CD4-positive, alpha-beta memory T cell (primary cell): ENCODE measurements at regions not wholly inside any gene's neighbourhood (a gene's known extent, or its start where the extent isn't known, plus 50 kb on each side); places are given as distances from the start of the nearest gene placed in this dataset.

ENCODE experiments used
- CTCF ChIA-PET: fragments of 350-600 bp; sonication (Branson Sonifier 250); formaldehyde crosslinking; loops from one replicate; lab custom pipeline; 2021; ENCODE audit warnings: inconsistent platforms; ENCODE audit not compliant: partially characterized antibody; lab: Charles Lee
- POLR2A ChIA-PET: fragments of 350-600 bp; sonication (Branson Sonifier 250); formaldehyde crosslinking; loops from one replicate; lab custom pipeline; 2021; ENCODE audit not compliant: partially characterized antibody; lab: Charles Lee
- DNase-seq, 5 donors: peaks; one replicate each; pipeline versions ENCODE4 v3.0.0 to v3.0.0-alpha.2; 2020 to 2022; ENCODE audit warnings: mixed read lengths in 1 of 5
- H3K27ac ChIP-seq: one replicate; pipeline ENCODE4 v1.7.0; 2013; ENCODE audit warnings: low read depth, low read length
- H3K27me3 ChIP-seq: 2 replicates; pipeline ENCODE4 v1.7.0; 2013; ENCODE audit warnings: mild to moderate bottlenecking, low read length, moderate library complexity; ENCODE audit not compliant: insufficient read depth
- H3K36me3 ChIP-seq: 2 replicates; pipeline ENCODE4 v1.7.0; 2013; ENCODE audit warnings: mild to moderate bottlenecking, low read length, moderate library complexity; ENCODE audit not compliant: insufficient read depth
- H3K4me1 ChIP-seq: 2 replicates; pipeline ENCODE4 v1.7.0; 2013; ENCODE audit warnings: mild to moderate bottlenecking, low read length, moderate library complexity; ENCODE audit not compliant: insufficient read depth
- H3K4me3 ChIP-seq, 2 donors: one replicate each; pipeline ENCODE4 v1.7.0; 2013; ENCODE audit warnings: low read length in 2 of 2, mild to moderate bottlenecking in 1 of 2
- H3K9me3 ChIP-seq, 2 donors: one replicate each; pipeline ENCODE4 v1.7.0; 2013; ENCODE audit warnings: low read length in 2 of 2, control low read depth in 1 of 2; ENCODE audit not compliant: control insufficient read depth in 1 of 2
- H3K27ac Mint-ChIP-seq, 7 donors: one replicate each; pipeline ENCODE4 v1.8.0; 2020 to 2021; ENCODE audit warnings: mixed read lengths in 7 of 7, mild to moderate bottlenecking in 6 of 7, inconsistent platforms in 3 of 7, moderate library complexity in 3 of 7
- H3K27me3 Mint-ChIP-seq, 2 donors: one replicate each; pipeline ENCODE4 v1.8.0; 2020 to 2021; ENCODE audit warnings: mixed read lengths in 2 of 2
- H3K36me3 Mint-ChIP-seq, 2 donors: one replicate each; pipeline ENCODE4 v1.8.0; 2020 to 2021; ENCODE audit warnings: mixed read lengths in 2 of 2, inconsistent platforms in 1 of 2, mild to moderate bottlenecking in 1 of 2
- H3K4me1 Mint-ChIP-seq, 4 donors: one replicate each; pipeline ENCODE4 v1.8.0; 2020 to 2021; ENCODE audit warnings: mixed read lengths in 4 of 4, mild to moderate bottlenecking in 1 of 4
- H3K4me3 Mint-ChIP-seq, 8 donors: one replicate each; pipeline ENCODE4 v1.8.0; 2020 to 2021; ENCODE audit warnings: mixed read lengths in 8 of 8, mild to moderate bottlenecking in 7 of 8, moderate library complexity in 6 of 8, inconsistent platforms in 3 of 8
- H3K9me3 Mint-ChIP-seq, 8 donors: one replicate each; pipeline ENCODE4 v1.8.0; 2020 to 2021; ENCODE audit warnings: mixed read lengths in 8 of 8, mild to moderate bottlenecking in 5 of 8, inconsistent platforms in 3 of 8, moderate library complexity in 1 of 8
- intact Hi-C: fragments of 100-400 bp; cut with micrococcal nuclease; formaldehyde crosslinking; loops from one replicate; pipeline ENCODE4 v1.15.1; 2023

DNA sequence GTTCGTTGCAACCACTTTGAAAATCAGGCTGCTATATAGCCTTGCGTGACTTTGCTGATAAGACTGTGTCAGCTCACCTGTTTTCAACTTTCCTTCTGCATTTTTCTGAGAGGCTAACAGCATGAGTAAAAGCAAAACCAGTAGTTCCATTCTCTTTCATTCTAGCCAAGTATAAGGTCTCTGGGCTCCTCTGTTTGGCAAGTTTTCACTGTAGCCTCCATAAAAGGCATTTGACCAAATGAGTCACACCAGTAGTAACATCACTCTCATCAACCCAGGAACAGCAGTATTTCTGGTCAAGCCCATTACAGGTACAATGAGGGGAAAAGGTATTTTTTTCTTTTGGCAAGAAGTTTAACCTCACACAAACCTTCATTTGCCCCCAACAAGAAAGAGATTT is 1149.8 kb upstream of the MIR17HG start:
- CTCF ChIA-PET = no interaction called here
- no peaks in the 10 kb centered on the region for H3K9me3 ChIP-seq

DNA sequence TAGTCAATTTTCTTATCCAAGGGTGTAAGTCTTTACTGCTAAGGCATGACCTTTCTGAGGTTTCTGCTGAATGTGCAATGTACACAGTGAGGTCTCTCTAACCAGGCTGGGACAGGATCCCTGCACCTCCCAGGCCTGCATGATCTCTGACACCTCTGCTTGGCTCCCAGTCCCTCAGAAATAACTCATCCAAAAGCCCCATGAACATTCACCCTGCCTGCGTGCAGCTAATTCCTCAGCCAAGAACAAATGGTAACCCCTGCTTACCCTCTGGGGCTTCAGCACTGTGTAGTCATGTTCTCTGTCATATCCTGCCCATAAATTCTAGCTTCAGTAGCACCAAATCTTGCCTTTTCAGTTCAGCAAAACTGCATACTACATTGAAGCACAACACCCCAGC is 1146.3 kb upstream of the MIR17HG start:
- H3K4me1 Mint-ChIP-seq = no peaks in the 10 kb centered on the region
- intact Hi-C loops = no loop called here
- no peaks in the 10 kb centered on the region for H3K27me3 Mint-ChIP-seq

More for the DNA sequence above, 1149.8 kb upstream of the MIR17HG start:
- no peak overlapping the region for H3K27ac Mint-ChIP-seq
- H3K4me3 Mint-ChIP-seq = no peak overlapping the region
- Histone ChIP-seq H3K36me3 (no peaks in the 10 kb centered on the region), H3K27me3 (no peaks in the 10 kb centered on the region), H3K27ac (no peak overlapping the region), H3K4me1 (no peaks in the 10 kb centered on the region), H3K4me3 (no peak overlapping the region)
- POLR2A ChIA-PET = no interaction called here
- intact Hi-C loops = no loop called here
- H3K27me3 Mint-ChIP-seq = no peaks in the 10 kb centered on the region
- peaks cover 0 to 14% (median 6%) of the 10 kb centered on the region in 8 donors for H3K9me3 Mint-ChIP-seq
- no peaks in the 10 kb centered on the region for H3K36me3 Mint-ChIP-seq
- no peak for DNase-seq
- no peaks in the 10 kb centered on the region for H3K4me1 Mint-ChIP-seq

DNA sequence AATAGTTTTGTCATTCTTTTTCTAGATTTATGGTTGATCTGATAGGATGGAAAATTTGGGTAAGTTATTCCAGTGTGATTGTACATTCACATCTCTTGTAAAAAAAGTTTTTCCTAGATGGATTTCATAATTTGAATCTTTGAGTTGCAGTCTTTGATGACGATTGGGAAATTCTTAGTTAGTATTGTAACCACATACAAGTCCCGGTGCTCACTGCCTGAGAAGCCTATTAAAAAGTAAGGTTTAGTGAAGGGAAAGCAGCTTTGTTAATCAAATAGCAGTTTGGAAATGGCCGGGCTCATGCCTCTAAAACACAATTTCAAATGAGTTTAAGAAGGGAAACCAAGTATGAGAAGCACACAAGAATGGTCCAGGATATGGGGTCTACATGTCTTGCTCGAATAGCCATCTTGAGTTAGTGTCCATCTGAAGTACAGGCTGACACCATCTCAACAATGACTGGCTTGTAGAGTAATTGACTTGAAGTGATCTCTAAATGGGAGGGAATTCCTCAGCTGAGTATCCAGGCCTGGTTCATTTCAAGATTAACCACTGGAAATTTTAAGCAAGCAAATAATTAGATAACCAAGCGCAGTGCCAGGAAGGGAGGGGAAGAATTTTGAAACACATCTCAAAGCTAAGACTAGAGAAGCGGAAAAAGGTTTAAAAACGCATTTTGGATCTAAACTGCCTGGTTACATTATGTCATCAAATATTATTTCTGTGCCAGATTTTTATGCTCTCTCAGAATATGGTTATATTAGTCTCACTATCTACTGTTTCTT is 1145.6 kb upstream of the MIR17HG start:
- no peaks in the 10 kb centered on the region for H3K27me3 Mint-ChIP-seq
- peaks cover under 1 to 15% (median 8%) of the 10 kb centered on the region in 8 donors for H3K9me3 Mint-ChIP-seq
- DNase-seq = no peak
- no peak overlapping the region for H3K4me3 Mint-ChIP-seq
- no peaks in the 10 kb centered on the region for H3K4me1 Mint-ChIP-seq
- intact Hi-C loops = no loop called here
- POLR2A ChIA-PET = no interaction called here
- CTCF ChIA-PET = no interaction called here
- H3K9me3 ChIP-seq = no peaks in the 10 kb centered on the region
- no peak overlapping the region for H3K27ac ChIP-seq
- H3K27ac Mint-ChIP-seq = no peak overlapping the region
- no peaks in the 10 kb centered on the region for H3K36me3 Mint-ChIP-seq
- H3K4me3 ChIP-seq = no peak overlapping the region
- H3K4me1 ChIP-seq = no peaks in the 10 kb centered on the region
- no peaks in the 10 kb centered on the region for H3K27me3 ChIP-seq
- H3K36me3 ChIP-seq = no peaks in the 10 kb centered on the region

More for the DNA sequence above, 1146.3 kb upstream of the MIR17HG start:
- H3K27ac ChIP-seq = no peak overlapping the region
- Mint-ChIP-seq H3K4me3 (no peak overlapping the region), H3K9me3 (peaks cover under 1 to 11% (median 7%) of the 10 kb centered on the region in 8 donors), H3K27ac (no peak overlapping the region), H3K36me3 (no peaks in the 10 kb centered on the region)
- H3K36me3 ChIP-seq = no peaks in the 10 kb centered on the region
- no peak for DNase-seq
- H3K9me3 ChIP-seq = no peaks in the 10 kb centered on the region
- no peaks in the 10 kb centered on the region for H3K4me1 ChIP-seq
- ChIA-PET POLR2A (no interaction called here), CTCF (no interaction called here)
- no peak overlapping the region for H3K4me3 ChIP-seq
- H3K27me3 ChIP-seq = no peaks in the 10 kb centered on the region

DNA sequence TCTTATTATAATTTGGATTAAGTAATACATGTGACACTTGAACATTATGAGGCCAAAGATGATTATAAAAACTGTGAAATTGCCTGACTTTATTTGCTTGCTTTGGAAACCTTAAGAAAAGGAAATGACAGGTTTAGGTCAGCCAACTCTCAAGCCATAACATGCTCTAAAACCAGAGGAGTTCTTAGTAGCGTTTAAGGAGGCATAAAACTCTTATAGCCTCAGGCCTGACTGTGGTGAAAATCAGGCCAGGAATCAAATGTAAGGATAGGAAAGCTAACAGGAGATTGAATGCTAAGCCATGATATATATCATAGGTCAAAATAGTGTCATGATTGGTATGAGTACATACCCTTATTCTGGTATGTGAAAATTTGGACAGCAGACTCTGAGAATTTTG is 1142.4 kb upstream of the MIR17HG start:
- POLR2A ChIA-PET = no interaction called here

DNA sequence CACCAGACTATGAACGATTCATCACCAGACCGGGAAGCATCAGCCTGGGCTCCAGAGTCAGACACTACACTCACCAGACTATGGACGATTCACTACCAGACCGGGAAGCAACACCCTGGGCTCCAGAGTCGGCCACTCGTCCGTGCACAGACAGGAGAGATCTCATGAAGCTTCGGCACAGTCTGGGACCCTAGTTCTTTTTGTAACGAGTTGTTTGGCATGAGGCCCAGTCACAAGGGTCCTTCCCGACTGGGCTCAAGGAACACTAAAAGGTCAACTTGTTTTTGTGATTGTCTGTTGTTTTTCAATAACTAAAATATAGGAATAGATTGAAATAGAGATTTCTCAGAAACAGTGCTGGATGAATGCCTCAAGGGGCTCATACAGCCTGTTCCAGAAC is 1141.6 kb upstream of the MIR17HG start:
- no peak overlapping the region for H3K27ac Mint-ChIP-seq
- intact Hi-C loops = no loop called here
- H3K9me3 ChIP-seq = no peaks in the 10 kb centered on the region

More for the DNA sequence above, 1142.4 kb upstream of the MIR17HG start:
- no peak overlapping the region for H3K27ac Mint-ChIP-seq
- Histone ChIP-seq H3K27ac (no peak overlapping the region), H3K27me3 (no peaks in the 10 kb centered on the region), H3K36me3 (no peaks in the 10 kb centered on the region), H3K4me3 (no peak overlapping the region), H3K9me3 (no peaks in the 10 kb centered on the region), H3K4me1 (no peaks in the 10 kb centered on the region)
- no peaks in the 10 kb centered on the region for H3K27me3 Mint-ChIP-seq
- H3K4me1 Mint-ChIP-seq = no peaks in the 10 kb centered on the region
- DNase-seq = no peak
- H3K4me3 Mint-ChIP-seq = no peak overlapping the region
- H3K9me3 Mint-ChIP-seq = peaks cover 0 to 25% (median 12%) of the 10 kb centered on the region in 8 donors
- CTCF ChIA-PET = no interaction called here
- intact Hi-C loops = no loop called here
- H3K36me3 Mint-ChIP-seq = no peaks in the 10 kb centered on the region

DNA sequence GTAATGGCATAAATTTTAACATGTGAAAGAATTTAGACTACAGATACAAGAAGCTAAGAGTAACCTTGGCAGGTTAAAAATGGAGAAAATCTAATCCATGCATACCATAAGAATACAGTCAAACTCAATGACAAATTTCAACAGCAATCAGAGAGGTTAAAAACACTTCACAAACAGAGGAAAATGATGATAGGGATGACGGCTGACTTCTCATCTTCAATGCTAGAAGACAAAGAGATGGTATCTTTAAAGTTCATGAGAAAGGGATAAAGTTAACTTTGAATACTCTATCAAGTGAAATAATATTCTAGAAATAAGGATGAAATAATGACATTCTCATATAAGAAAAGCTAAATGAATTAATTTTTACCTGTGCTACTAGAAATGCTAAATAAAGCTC is 1130.2 kb upstream of the MIR17HG start:
- peaks cover 3 to 11% (median 7%) of the 10 kb centered on the region in 8 donors for H3K9me3 Mint-ChIP-seq
- no peak for DNase-seq
- Histone ChIP-seq H3K27ac (no peak overlapping the region), H3K4me3 (no peak overlapping the region), H3K4me1 (no peaks in the 10 kb centered on the region), H3K9me3 (no peaks in the 10 kb centered on the region), H3K27me3 (no peaks in the 10 kb centered on the region), H3K36me3 (no peaks in the 10 kb centered on the region)
- intact Hi-C loops = no loop called here
- H3K4me1 Mint-ChIP-seq = no peaks in the 10 kb centered on the region
- H3K27ac Mint-ChIP-seq = no peak overlapping the region
- CTCF ChIA-PET = no interaction called here
- H3K4me3 Mint-ChIP-seq = no peak overlapping the region
- no peaks in the 10 kb centered on the region for H3K27me3 Mint-ChIP-seq
- no peaks in the 10 kb centered on the region for H3K36me3 Mint-ChIP-seq
- POLR2A ChIA-PET = no interaction called here

More for the DNA sequence above, 1141.6 kb upstream of the MIR17HG start:
- DNase-seq = no peak
- Mint-ChIP-seq H3K4me1 (no peaks in the 10 kb centered on the region), H3K36me3 (no peaks in the 10 kb centered on the region), H3K27me3 (no peaks in the 10 kb centered on the region), H3K4me3 (no peak overlapping the region), H3K9me3 (peaks cover 0 to 25% (median 12%) of the 10 kb centered on the region in 8 donors)
- Histone ChIP-seq H3K27me3 (no peaks in the 10 kb centered on the region), H3K4me1 (no peaks in the 10 kb centered on the region), H3K4me3 (no peak overlapping the region), H3K27ac (no peak overlapping the region), H3K36me3 (no peaks in the 10 kb centered on the region)
- ChIA-PET POLR2A (no interaction called here), CTCF (no interaction called here)

DNA sequence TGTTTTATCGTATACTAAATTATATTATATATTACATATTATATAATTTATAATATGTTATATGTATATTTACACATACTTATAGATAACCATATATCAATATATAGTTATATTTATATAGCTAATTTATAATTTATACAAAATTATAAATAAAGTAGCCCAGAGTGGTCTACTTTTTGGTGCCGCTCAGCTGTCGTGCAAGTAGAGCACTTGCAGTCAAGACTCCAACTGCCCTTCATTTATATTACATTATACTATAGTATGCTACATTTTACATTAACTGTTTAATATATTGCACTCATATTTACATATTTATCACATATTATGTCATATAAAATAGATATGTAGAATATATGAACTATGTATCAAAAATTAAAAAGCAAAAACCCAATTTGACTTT is 1124.7 kb upstream of the MIR17HG start:
- no peaks in the 10 kb centered on the region for H3K36me3 ChIP-seq
- H3K4me3 Mint-ChIP-seq = no peak overlapping the region
- H3K9me3 ChIP-seq = no peaks in the 10 kb centered on the region
- H3K4me3 ChIP-seq = no peak overlapping the region
- peaks cover 0 to 10% (median 4%) of the 10 kb centered on the region in 8 donors for H3K9me3 Mint-ChIP-seq
- H3K27ac Mint-ChIP-seq = no peak overlapping the region
- H3K27me3 Mint-ChIP-seq = no peaks in the 10 kb centered on the region
- H3K4me1 ChIP-seq = no peaks in the 10 kb centered on the region
- CTCF ChIA-PET = no interaction called here
- POLR2A ChIA-PET = no interaction called here
- DNase-seq = no peak
- H3K27me3 ChIP-seq = no peaks in the 10 kb centered on the region
- no peaks in the 10 kb centered on the region for H3K36me3 Mint-ChIP-seq
- no peaks in the 10 kb centered on the region for H3K4me1 Mint-ChIP-seq
- intact Hi-C loops = no loop called here
- H3K27ac ChIP-seq = no peak overlapping the region
